ENCODE measurements at regions not wholly inside any gene's neighbourhood (a gene's known extent, or its start where the extent isn't known, plus 50 kb on each side); places are given as distances from the start of the nearest gene placed in this dataset.

DNA sequence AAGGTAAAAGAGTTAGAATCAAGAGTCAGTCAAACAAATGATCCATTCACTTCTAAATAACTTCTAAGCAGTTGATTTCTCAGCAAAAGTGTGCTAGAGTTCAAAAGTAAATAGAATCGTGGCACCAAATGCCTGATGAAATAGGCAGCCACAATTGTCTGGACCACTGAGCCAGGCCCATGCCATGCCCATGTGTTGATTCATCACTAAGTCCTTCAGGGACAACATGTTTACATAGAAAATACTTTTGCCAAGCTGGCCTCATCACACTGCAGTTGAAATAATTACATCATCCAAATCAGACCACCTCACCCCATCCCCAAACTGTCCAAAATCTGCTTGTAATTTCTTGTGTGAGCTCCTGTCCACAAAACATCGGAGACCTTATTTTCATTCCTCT lies 216.3 kb downstream of the IGSF11 start:
- Histone ChIP-seq H3K27ac (no peak overlapping the region), H3K4me1 (peaks cover 0 to 5% (median 0%) of the 10 kb centered on the region in 6 donors), H3K36me3 (no peaks in the 10 kb centered on the region), H3K9me3 (no peaks in the 10 kb centered on the region), H3K4me3 (no peak overlapping the region), H3K27me3 (replicated peaks in 1 of 7) (no peaks in the 10 kb centered on the region)
- intact Hi-C loops (cut with DNase I; ENCODE audit: low total_unique reads), result no loop called here
- WGBS, 5 donors, result 77 to 92% (median 80%) methylated on average over 2 of the region's 2 CpGs
- TF ChIP-seq, protein P1, sequence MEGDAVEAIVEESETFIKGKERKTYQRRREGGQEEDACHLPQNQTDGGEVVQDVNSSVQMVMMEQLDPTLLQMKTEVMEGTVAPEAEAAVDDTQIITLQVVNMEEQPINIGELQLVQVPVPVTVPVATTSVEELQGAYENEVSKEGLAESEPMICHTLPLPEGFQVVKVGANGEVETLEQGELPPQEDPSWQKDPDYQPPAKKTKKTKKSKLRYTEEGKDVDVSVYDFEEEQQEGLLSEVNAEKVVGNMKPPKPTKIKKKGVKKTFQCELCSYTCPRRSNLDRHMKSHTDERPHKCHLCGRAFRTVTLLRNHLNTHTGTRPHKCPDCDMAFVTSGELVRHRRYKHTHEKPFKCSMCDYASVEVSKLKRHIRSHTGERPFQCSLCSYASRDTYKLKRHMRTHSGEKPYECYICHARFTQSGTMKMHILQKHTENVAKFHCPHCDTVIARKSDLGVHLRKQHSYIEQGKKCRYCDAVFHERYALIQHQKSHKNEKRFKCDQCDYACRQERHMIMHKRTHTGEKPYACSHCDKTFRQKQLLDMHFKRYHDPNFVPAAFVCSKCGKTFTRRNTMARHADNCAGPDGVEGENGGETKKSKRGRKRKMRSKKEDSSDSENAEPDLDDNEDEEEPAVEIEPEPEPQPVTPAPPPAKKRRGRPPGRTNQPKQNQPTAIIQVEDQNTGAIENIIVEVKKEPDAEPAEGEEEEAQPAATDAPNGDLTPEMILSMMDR (IDR thresholded peaks at IDR 0.05 in 8 of 11, conservative IDR thresholded peaks at IDR 0.05 in 3 of 11), result no peak
- TF ChIP-seq POLR2A (IDR thresholded peaks at IDR 0.05) (no peak), POLR2AphosphoS5 (IDR thresholded peaks at IDR 0.05) (no peak)
- no peak for DNase-seq

DNA sequence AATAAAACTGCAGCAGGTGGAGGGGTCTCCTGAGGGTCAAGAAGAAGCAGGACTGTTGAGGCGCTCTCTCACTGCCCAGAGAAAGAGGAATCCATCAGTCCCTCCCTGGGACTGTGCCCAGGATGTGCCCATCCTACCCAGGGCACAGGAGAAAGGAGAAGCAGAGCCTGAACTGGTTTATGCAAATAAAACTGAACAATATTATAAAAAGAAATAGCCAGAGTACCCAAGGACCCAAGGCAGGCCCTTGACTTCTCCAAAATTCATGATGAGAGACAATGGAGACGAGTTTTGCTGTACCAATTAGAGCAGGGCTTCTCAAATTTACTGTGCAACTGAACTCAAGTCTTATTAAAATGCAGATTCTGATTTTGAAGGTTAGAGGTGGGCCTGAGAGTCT lies 211.0 kb downstream of the IGSF11 start:
- Histone ChIP-seq H3K36me3 (no peaks in the 10 kb centered on the region), H3K4me3 (no peak overlapping the region), H3K27ac (no peak overlapping the region), H3K4me1 (no peaks in the 10 kb centered on the region), H3K27me3 (replicated peaks in 1 of 7) (peaks cover 0 to 16% (median 0%) of the 10 kb centered on the region in 7 donors), H3K9me3 (no peaks in the 10 kb centered on the region)
- WGBS, 5 donors, result 57 to 86% (median 65%) methylated on average over 2 of the region's 2 CpGs
- TF ChIP-seq POLR2A (IDR thresholded peaks at IDR 0.05) (no peak), POLR2AphosphoS5 (IDR thresholded peaks at IDR 0.05) (no peak)
- TF ChIP-seq, protein P1 (IDR thresholded peaks at IDR 0.05 in 8 of 11, conservative IDR thresholded peaks at IDR 0.05 in 3 of 11), result no peak
- intact Hi-C loops (cut with DNase I; ENCODE audit: low total_unique reads), result no loop called here
- no peak for DNase-seq

DNA sequence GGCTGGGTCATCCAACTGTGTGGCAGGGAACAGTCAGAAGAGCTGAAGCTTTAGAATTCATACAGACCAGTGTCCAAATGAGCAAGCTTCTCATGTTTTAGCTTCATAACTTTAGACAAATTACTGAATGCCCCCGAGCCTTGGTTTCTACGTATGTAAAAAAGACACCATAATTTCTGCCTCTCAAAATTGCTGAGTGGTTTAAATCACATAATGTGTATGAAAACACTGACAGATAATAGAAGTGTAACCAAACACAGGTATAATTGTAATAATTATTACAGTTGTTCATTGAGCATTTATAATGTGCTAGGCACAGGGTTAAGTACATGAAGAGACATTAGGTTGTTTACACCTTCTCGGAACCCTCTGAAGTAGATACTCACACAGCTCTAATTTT lies 207.2 kb downstream of the IGSF11 start:
- intact Hi-C loops (cut with DNase I; ENCODE audit: low total_unique reads), result no loop called here
- H3K27ac ChIP-seq, result no peak overlapping the region
- H3K36me3 ChIP-seq, result no peaks in the 10 kb centered on the region
- H3K9me3 ChIP-seq, result no peaks in the 10 kb centered on the region
- 86 to 93% (median 87%) methylated on average over 3 of the region's 3 CpGs for WGBS, 5 donors
- no peaks in the 10 kb centered on the region for H3K4me1 ChIP-seq
- H3K27me3 ChIP-seq (replicated peaks in 1 of 7), result peaks cover 0 to 16% (median 0%) of the 10 kb centered on the region in 7 donors
- TF ChIP-seq, protein P1 (IDR thresholded peaks at IDR 0.05 in 8 of 11, conservative IDR thresholded peaks at IDR 0.05 in 3 of 11), result no peak
- TF ChIP-seq POLR2AphosphoS5 (IDR thresholded peaks at IDR 0.05) (no peak), POLR2A (IDR thresholded peaks at IDR 0.05) (no peak)
- no peak overlapping the region for H3K4me3 ChIP-seq
- DNase-seq, result no peak

DNA sequence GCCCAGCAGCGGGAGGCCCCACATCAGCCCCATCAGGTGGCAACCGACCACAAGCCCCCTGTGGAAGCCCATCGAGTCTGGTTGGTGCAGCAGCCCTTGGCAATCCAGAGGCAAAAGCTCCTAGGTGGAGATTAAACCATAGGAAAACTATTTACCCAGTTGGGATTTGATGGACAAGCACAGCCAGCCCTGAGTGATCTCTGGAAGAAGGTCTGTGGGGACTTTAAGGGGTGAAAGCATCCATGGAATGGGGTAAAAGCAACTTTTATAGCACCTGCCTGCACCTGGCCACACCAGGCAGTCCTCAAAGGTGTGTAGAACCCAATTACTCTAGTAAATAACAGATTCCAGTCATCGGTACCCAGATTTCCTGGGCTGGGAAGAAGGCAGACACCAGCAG lies 206.3 kb downstream of the IGSF11 start:
- H3K4me3 ChIP-seq, result no peak overlapping the region
- H3K9me3 ChIP-seq, result no peaks in the 10 kb centered on the region
- TF ChIP-seq, protein P1 (IDR thresholded peaks at IDR 0.05 in 8 of 11, conservative IDR thresholded peaks at IDR 0.05 in 3 of 11), result no peak
- TF ChIP-seq POLR2A (IDR thresholded peaks at IDR 0.05), result no peak
- no peak for TF ChIP-seq POLR2AphosphoS5 (IDR thresholded peaks at IDR 0.05)
- no peaks in the 10 kb centered on the region for H3K36me3 ChIP-seq
- intact Hi-C loops (cut with DNase I; ENCODE audit: low total_unique reads), result no loop called here
- no peak for DNase-seq
- no peak overlapping the region for H3K27ac ChIP-seq
- H3K4me1 ChIP-seq, result no peaks in the 10 kb centered on the region
- peaks cover 0 to 16% (median 0%) of the 10 kb centered on the region in 7 donors for H3K27me3 ChIP-seq (replicated peaks in 1 of 7)
- whole genome bisulfite sequencing, 5 donors, result 70 to 86% (median 83%) methylated on average over 2 to 4 of the region's 4 CpGs

All from spleen (tissue), 11 donors.